ENCODE measurements at regions not wholly inside any gene's neighbourhood (a gene's known extent, or its start where the extent isn't known, plus 50 kb on each side); places are given as distances from the start of the nearest gene placed in this dataset.

- DNase-seq (ENCODE audit: low read depth), result no peak
Observed at GRCh38 chr16:54365990-54366634, 79.5 kb upstream of the IRX3 start.

- DNase-seq (ENCODE audit: low read depth), result no peak
Observed at GRCh38 chr16:54363766-54364165, 77.2 kb upstream of the IRX3 start.

- no peak for DNase-seq (ENCODE audit: low read depth)
Observed at GRCh38 chr16:54362591-54363206, 76.1 kb upstream of the IRX3 start.

- no peak for DNase-seq (ENCODE audit: low read depth)
Observed at GRCh38 chr16:54361246-54361645, 74.7 kb upstream of the IRX3 start.

GRCh38 chr16:54360681-54361080, 74.1 kb upstream of the IRX3 start:
- no peak for DNase-seq (ENCODE audit: low read depth)

GRCh38 chr16:54359555-54359954, 73.0 kb upstream of the IRX3 start:
- DNase-seq (ENCODE audit: low read depth), result no peak

GRCh38 chr16:54359081-54359480, 72.5 kb upstream of the IRX3 start:
- DNase-seq (ENCODE audit: low read depth), result no peak

GRCh38 chr16:54356391-54356790, 69.8 kb upstream of the IRX3 start:
- DNase-seq (ENCODE audit: low read depth), result no peak

- peak; percentile 52 for DNase-seq (ENCODE audit: low read depth)
Observed at GRCh38 chr16:54355251-54355650, 68.7 kb upstream of the IRX3 start.

- no peak for DNase-seq (ENCODE audit: low read depth)
Observed at GRCh38 chr16:54353097-54353496, 66.5 kb upstream of the IRX3 start.

GRCh38 chr16:54351171-54351570, 64.6 kb upstream of the IRX3 start:
- no peak for DNase-seq (ENCODE audit: low read depth)

GRCh38 chr16:54347961-54348360, 61.4 kb upstream of the IRX3 start:
- DNase-seq (ENCODE audit: low read depth), result peak; percentile 52

- DNase-seq (ENCODE audit: low read depth), result peak; percentile 39
Observed at GRCh38 chr16:54346041-54346440, 59.5 kb upstream of the IRX3 start.

- DNase-seq (ENCODE audit: low read depth), result no peak
Observed at GRCh38 chr16:54344646-54345630, 58.4 kb upstream of the IRX3 start.

- DNase-seq (ENCODE audit: low read depth), result peak; percentile 68
Observed at GRCh38 chr16:54342966-54343365, 56.4 kb upstream of the IRX3 start.

- peak; percentile 65 for DNase-seq (ENCODE audit: low read depth)
Observed at GRCh38 chr16:54341892-54342776, 55.5 kb upstream of the IRX3 start.

- DNase-seq (ENCODE audit: low read depth), result no peak
Observed at GRCh38 chr16:54340531-54340930, 53.9 kb upstream of the IRX3 start.

- DNase-seq (ENCODE audit: low read depth), result no peak
Observed at GRCh38 chr16:54336631-54337204, 50.1 kb upstream of the IRX3 start.
